SKM-1 treated with dmso at 0.1 percent for 144 hours (cell line): ENCODE measurements at regions not wholly inside any gene's neighbourhood (a gene's known extent, or its start where the extent isn't known, plus 50 kb on each side); places are given as distances from the start of the nearest gene placed in this dataset.

ENCODE experiments used
- DNase-seq: peaks from one replicate; lab custom pipeline; 2025; ENCODE audit not compliant: unreplicated experiment; lab: John Stamatoyannopoulos, UW

GRCh38 chr19:31500197-31500830 lies 151.1 kb upstream of the TSHZ3 start:
- DNase-seq, result no peak

GRCh38 chr19:31500946-31501345 lies 151.7 kb upstream of the TSHZ3 start:
- no peak for DNase-seq

GRCh38 chr19:31501427-31502195 lies 152.4 kb upstream of the TSHZ3 start:
- no peak for DNase-seq

- DNase-seq, result no peak
Observed at GRCh38 chr19:31502536-31503170, 153.4 kb upstream of the TSHZ3 start.

GRCh38 chr19:31503211-31503610 lies 154.0 kb upstream of the TSHZ3 start:
- no peak for DNase-seq

- DNase-seq, result no peak
Observed at GRCh38 chr19:31504221-31504620, 155.0 kb upstream of the TSHZ3 start.

- DNase-seq, result no peak
Observed at GRCh38 chr19:31505596-31505910, 156.3 kb upstream of the TSHZ3 start.

- DNase-seq, result no peak
Observed at GRCh38 chr19:31506102-31506501, 156.9 kb upstream of the TSHZ3 start.

- no peak for DNase-seq
Observed at GRCh38 chr19:31510635-31511034, 161.4 kb upstream of the TSHZ3 start.

- DNase-seq, result no peak
Observed at GRCh38 chr19:31511098-31511497, 161.9 kb upstream of the TSHZ3 start.

GRCh38 chr19:31511696-31512095 lies 162.5 kb upstream of the TSHZ3 start:
- DNase-seq, result no peak

GRCh38 chr19:31512181-31512970 lies 163.1 kb upstream of the TSHZ3 start:
- no peak for DNase-seq

- no peak for DNase-seq
Observed at GRCh38 chr19:31513841-31514240, 164.6 kb upstream of the TSHZ3 start.

- no peak for DNase-seq
Observed at GRCh38 chr19:31515931-31516330, 166.7 kb upstream of the TSHZ3 start.

- DNase-seq, result no peak
Observed at GRCh38 chr19:31516756-31517155, 167.5 kb upstream of the TSHZ3 start.

GRCh38 chr19:31517224-31518180 lies 168.3 kb upstream of the TSHZ3 start:
- DNase-seq, result no peak

- DNase-seq, result no peak
Observed at GRCh38 chr19:31518216-31519020, 169.2 kb upstream of the TSHZ3 start.

- DNase-seq, result no peak
Observed at GRCh38 chr19:31519256-31519655, 170.0 kb upstream of the TSHZ3 start.

GRCh38 chr19:31519908-31520307 lies 170.7 kb upstream of the TSHZ3 start:
- no peak for DNase-seq

GRCh38 chr19:31520633-31521032 lies 171.4 kb upstream of the TSHZ3 start:
- DNase-seq, result no peak
